Right hindlimb (tissue), 1 donor: ENCODE measurements at regions not wholly inside any gene's neighbourhood (a gene's known extent, or its start where the extent isn't known, plus 50 kb on each side); places are given as distances from the start of the nearest gene placed in this dataset.

Experiments used
- DNase-seq: peaks from one replicate; pipeline ENCODE4 v3.0.0-alpha.2; 2018

- DNase-seq, result no peak
Measured at GRCh38 chr10:3364768-3365480, 192.3 kb upstream of the PITRM1 start.

- DNase-seq, result no peak
Measured at GRCh38 chr10:3363311-3364045, 190.9 kb upstream of the PITRM1 start.

- DNase-seq, result no peak
Measured at GRCh38 chr10:3362394-3362793, 189.8 kb upstream of the PITRM1 start.

GRCh38 chr10:3361640-3362039 is 189.1 kb upstream of the PITRM1 start:
- no peak for DNase-seq

- no peak for DNase-seq
Measured at GRCh38 chr10:3357737-3358136, 185.2 kb upstream of the PITRM1 start.

- DNase-seq, result no peak
Measured at GRCh38 chr10:3355536-3355935, 183.0 kb upstream of the PITRM1 start.

- no peak for DNase-seq
Measured at GRCh38 chr10:3354174-3354900, 181.8 kb upstream of the PITRM1 start.

- no peak for DNase-seq
Measured at GRCh38 chr10:3353235-3353634, 180.7 kb upstream of the PITRM1 start.

- no peak for DNase-seq
Measured at GRCh38 chr10:3350617-3351258, 178.2 kb upstream of the PITRM1 start.

- DNase-seq, result no peak
Measured at GRCh38 chr10:3350205-3350604, 177.6 kb upstream of the PITRM1 start.

GRCh38 chr10:3348564-3348963 is 176.0 kb upstream of the PITRM1 start:
- DNase-seq, result no peak

GRCh38 chr10:3347413-3348182 is 175.0 kb upstream of the PITRM1 start:
- DNase-seq, result no peak

GRCh38 chr10:3346851-3347250 is 174.3 kb upstream of the PITRM1 start:
- DNase-seq, result no peak

GRCh38 chr10:3342771-3343170 is 170.2 kb upstream of the PITRM1 start:
- no peak for DNase-seq

- no peak for DNase-seq
Measured at GRCh38 chr10:3340127-3340730, 167.6 kb upstream of the PITRM1 start.

GRCh38 chr10:3339531-3339950 is 167.0 kb upstream of the PITRM1 start:
- DNase-seq, result no peak

GRCh38 chr10:3339121-3339520 is 166.5 kb upstream of the PITRM1 start:
- DNase-seq, result no peak

GRCh38 chr10:3337741-3338140 is 165.2 kb upstream of the PITRM1 start:
- DNase-seq, result no peak

GRCh38 chr10:3336673-3337293 is 164.2 kb upstream of the PITRM1 start:
- DNase-seq, result no peak

- DNase-seq, result no peak
Measured at GRCh38 chr10:3333426-3333825, 160.8 kb upstream of the PITRM1 start.

GRCh38 chr10:3331690-3332230 is 159.2 kb upstream of the PITRM1 start:
- no peak for DNase-seq
